GM21360 (cell line): ENCODE measurements at regions not wholly inside any gene's neighbourhood (a gene's known extent, or its start where the extent isn't known, plus 50 kb on each side); places are given as distances from the start of the nearest gene placed in this dataset.

Experiments
- ATAC-seq: cut with Tn5 transposase; IDR thresholded peaks from one replicate; pipeline ENCODE4 v1.9.1; 2021; ENCODE audit warnings: mild to moderate bottlenecking, moderate library complexity; ENCODE audit not compliant: unreplicated experiment

- no peak for ATAC-seq
Observed at GRCh38 chr12:124504273-124505000, 63.0 kb downstream of the NCOR2 start.

DNA sequence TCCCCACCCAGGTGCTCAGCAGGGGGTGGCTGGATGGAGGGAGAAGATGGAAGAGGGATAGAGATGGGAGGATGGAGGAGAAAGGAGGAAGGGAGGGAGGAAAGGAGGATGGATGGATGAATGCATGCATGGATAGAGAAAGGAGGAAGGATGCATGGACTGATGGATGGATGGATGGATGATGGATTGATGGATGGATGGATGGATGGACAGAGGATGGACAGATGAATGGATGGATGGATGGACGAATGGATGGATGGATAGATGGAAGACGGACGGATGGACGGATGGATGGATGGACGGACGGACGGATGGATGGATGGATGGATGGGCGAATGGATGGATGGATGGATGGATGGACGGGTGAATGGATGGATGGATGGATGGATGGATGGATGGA is 64.1 kb downstream of the NCOR2 start:
- ATAC-seq, result no peak

DNA sequence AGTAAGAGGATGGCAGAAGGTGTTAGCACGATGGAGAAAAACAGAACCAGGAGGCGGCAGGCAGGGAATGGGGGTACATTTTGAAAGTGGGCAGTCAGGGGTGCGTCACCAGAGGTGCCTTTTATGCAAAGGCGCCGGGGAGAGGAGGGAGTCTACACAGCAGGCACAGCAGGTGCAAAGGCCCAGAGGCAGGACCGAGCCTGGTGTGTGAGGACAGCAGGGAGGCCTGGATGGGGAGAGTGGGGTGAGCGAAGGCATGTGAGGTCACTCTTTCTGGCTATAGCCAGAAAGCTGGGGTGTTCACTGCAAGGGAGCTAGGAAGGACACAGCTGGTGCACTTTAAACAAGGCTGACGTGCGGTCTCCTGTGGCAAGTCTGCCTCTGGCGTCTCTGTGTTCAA is 65.0 kb downstream of the NCOR2 start:
- ATAC-seq, result no peak

- ATAC-seq, result no peak
Observed at GRCh38 chr12:124501827-124502226, 65.6 kb downstream of the NCOR2 start.

DNA sequence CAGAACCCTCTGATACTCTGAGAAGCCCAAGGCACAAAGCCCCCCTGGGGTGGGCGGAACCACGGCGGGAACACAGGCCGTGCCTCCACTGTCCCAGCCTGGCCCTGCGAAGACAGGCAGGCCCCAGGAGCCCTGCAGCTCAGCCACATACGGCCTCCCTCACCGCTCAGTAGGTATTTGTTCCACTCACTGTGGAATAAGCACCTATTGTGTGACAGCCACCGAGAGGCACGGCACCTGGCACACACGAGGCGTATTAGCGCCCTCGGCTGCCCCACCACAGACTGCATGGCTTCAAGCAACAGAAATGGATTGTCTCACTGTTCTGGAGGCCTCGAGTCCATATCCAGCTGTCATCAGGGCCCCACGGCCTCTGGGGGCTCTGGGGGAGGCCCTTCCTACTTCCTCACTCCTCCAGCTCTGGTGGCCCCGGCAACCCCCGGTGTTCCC is 66.3 kb downstream of the NCOR2 start:
- ATAC-seq, result no peak

- no peak for ATAC-seq
Observed at GRCh38 chr12:124499898-124500244, 67.5 kb downstream of the NCOR2 start.

- ATAC-seq, result no peak
Observed at GRCh38 chr12:124499190-124499753, 68.1 kb downstream of the NCOR2 start.

DNA sequence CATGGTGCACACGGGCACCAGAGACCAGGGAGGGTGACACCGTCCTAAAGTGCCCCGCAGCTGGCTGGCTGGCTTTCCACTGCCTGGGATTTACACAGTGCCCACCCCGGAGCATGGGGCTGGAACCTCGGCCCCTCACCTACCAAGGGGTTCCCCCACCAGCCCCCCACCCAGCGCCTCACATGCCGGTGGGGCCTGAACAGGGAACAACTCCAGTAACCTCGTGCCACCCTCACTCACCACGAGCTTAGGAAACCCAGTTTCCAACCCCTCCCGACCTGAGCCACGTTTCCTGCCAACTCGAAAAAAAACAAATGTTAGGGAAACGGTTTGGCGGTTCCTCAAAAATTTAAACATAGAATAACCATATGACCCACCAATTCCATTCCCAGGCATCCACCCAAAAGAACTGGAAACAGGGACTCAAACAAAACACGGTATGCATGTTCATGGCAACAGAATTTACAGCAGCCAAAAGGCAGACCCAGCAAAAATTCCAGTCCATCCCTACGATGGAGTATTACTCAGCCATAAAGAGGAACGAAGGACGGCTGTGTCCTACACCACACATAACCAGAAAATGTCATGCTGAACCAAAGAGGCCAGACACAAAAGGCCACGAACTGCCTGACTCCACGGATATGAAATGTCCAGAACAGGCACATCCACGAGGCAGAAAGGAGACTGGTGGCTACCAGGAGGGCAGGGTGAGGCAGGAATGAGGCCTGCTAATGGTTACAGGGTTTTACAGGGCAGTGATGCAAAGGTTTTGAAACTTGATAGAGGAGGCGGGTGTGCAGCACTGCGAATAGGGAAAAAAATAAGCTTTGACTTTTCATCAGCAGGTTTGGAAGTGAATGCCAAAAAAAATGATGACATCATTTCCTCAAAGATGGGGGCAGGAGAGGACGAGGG is 68.9 kb downstream of the NCOR2 start:
- ATAC-seq, result no peak

DNA sequence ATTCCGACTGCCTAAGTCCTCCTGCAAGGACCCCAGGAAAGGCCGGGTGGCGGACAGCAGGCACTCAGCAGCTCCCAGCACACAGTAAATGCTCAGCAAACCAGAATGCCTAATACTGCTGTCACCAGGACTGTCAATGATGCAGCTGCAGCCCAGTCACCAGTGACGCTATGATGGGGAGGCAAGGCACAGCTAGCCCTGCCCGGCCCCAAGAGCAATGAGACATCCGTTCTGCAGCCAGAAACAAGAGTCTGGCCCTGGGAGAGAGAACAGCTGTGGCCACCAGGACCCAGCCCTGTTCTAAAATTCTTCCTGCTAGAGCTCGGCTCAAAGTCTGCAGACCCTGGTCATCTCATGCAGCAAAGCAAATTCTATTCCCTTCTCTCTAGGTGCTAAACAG is 69.8 kb downstream of the NCOR2 start:
- no peak for ATAC-seq

DNA sequence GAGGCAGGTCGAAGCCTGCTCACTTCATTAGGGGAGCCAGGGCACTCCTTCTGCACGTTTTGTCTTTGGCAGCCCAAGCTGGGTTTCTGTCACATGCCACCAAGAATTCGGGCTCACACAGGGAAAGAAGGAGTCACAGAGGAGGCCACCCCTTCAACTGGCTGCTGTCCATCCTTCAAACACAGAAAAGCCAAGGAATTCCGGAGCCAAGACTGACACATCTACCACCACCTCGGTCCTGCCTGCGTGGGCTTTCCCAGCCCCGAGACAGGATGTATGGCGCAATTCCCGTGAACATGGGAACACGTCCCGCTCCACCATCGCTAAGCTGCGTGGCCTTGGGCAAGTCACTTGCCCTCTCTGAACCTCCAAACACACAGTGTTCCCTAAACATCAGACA is 70.4 kb downstream of the NCOR2 start:
- ATAC-seq, result no peak

GRCh38 chr12:124496584-124496983 is 70.8 kb downstream of the NCOR2 start:
- ATAC-seq, result no peak

DNA sequence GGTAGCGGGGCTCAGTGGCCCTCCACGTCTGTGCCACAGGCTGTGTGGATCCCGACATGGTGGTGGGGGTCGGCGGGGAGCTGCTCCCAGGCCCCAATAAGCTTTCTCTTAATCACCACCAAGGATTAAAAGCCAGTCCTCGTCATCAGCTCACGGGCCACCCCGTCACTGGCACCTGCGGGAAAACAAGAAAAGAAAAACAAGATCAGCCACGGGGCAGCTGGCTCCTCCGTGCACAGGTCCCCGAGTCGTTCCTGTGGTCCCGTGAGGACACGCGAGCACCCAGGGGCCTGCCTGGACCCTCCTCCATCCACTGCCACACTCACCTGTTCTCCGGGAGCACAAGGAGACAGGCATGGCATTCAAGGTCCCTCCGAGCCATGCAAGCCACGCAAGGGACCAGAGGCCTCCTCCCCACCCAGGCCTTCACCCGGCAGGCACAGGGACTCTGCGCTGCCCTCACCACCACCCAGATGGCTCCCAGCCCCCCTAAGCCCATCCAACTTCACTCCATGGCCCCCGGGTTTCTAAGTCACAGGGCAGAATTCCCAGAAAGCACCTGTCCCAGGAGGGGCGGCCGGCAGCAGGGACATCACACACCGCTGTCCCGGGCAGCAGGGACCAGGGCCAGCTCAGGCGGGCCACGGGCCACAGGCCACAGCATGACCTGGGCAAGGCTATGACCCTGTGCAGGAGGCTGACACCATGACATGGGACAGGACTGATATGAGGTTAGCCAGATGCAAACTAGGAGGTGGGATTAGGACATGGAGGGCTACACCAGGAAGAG is 72.0 kb downstream of the NCOR2 start:
- no peak for ATAC-seq

DNA sequence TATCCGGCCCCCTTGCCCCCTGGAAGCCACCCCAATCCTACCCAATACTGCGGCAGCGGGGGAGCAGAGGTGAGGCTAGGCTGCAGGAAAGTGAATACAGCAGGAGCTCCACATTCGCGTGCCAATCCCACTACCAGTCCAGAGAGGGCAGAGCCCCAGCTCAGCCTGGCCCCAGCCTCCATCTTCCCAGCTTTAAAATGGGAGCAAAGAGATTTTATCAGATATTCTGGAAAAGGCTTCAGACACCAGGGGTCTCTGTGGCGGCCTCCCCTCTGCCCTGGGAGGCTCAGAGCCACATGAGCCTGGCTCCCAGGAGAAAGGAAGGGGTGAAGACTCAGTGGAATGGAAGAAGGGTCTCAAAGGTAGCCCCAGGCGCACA is 72.7 kb downstream of the NCOR2 start:
- ATAC-seq, result no peak

DNA sequence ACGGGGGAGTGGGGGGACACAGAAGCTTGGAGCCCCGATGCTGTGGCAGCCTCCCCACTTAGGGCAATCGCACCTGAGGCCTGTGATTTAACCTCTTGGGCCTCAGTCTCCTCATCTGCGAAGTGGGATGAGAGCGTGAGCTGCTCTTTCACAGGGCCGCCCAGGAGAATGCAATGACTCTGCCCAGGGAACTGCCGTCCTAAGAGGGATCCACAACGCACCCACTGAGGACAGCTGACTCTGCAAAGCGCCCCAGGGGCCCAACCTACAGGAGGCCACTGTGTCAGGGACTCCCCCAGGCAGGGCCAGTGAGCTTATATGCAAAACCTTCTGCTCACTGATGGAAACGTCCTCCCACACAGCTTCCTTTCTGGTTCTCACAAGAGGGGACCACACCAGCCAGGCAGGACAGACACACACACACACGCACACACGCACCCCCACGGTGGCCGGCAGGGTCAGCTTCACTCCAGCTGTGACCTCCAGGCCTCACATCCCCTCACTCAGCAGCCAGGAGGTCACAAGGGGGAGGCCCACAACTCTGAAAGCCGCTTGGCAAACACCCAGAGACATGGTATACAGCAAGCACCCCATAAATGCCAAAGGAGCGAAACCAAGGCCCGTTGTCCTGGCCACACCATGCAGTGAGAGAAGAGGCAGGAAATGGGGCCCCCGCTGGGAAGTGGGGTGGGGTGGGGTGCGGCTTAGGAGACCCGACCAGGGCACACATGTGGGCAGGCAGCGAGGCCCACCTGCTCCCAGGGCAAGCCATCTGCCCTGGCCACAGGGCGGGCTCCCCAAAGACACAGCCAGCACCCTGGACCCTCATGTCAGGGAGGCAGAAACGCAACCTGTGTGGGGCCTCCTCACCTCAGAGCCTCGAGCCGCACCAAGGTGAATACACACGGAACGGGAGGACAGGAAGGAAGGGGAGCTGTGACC is 73.3 kb downstream of the NCOR2 start:
- peak; percentile 87 for ATAC-seq

GRCh38 chr12:124492879-124493808 is 74.3 kb downstream of the NCOR2 start:
- ATAC-seq, result no peak

DNA sequence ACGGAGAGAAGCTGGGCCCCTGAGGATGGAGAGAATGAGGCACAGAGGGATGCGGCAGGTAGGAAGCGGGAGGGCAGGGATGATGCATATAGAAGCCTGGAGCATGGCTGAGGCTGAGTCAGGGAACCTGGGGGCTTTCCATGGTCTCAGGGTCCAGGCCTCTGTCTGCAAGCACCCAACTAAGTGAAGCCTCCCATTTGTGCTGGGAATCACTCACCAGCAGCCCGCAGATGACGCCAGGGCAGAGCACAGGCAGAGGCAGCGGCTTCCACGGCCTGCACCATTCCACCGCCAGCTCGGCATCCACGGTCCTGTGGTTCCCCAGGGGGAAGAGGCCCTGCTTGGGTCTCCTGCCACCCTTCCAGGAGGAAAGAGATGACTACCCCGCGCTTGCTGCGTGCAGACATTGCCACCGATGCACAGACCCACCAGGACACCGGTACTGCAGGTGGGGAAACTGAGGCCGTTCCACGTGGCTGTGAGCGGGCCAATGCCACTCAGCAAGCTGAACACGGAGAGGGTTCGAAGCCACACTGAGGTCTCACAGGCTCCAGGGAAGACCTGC is 75.5 kb downstream of the NCOR2 start:
- no peak for ATAC-seq

DNA sequence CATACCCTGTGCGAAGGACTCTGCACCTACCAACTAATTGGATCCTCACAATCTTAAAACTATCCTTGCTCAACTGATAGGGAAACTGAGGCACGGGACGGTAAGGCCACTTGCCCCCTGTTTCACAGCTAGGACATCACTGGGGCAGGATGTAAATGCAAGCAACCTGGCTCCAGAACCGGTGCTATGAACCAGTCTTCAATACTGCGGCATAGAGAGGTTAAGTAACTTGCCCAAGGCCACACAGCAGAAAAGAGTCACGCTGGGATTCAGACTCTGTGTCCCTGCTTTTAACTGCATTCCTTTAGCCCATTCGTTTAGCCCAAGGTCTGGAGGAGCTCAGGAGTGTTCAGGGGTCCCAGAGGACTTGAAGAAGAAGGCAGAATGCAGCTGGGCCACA is 76.1 kb downstream of the NCOR2 start:
- ATAC-seq, result no peak

- no peak for ATAC-seq
Observed at GRCh38 chr12:124490584-124491305, 76.7 kb downstream of the NCOR2 start.
